GM19238 (cell line): ENCODE measurements at regions not wholly inside any gene's neighbourhood (a gene's known extent, or its start where the extent isn't known, plus 50 kb on each side); places are given as distances from the start of the nearest gene placed in this dataset.
"Not testable (repeated sequence)": the region's sequence is repeated elsewhere in the genome, so short reads cannot be mapped to it uniquely, and the experiment has no call there.

ENCODE experiments used
- DNase-seq: peaks from one replicate; pipeline ENCODE4 v3.0.0; 2011; ENCODE audit warnings: low spot score; ENCODE audit not compliant: insufficient read length

DNA sequence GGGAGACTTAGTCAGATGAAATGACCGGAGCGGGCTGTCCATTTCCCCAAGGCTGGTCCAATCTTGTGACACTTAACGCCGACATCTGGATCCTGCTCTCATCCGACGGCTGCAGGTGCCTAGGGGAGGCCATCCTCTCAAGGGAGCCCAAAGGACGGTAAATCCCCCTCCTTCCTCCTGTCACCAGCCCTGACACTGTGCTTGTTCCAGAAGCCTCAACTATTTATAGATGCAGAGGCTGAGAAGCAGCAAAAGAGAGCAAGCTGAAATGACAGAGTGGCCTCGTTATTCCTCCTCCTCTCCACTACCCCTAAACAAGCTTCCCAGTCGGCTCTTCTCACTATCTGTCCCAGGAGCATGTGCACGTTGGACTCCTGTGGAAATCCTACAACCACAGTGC is 533.7 kb downstream of the LIG4 start:
- DNase-seq = no peak

- no peak for DNase-seq
These were observed 535.2 kb downstream of the LIG4 start for GRCh38 chr13:107680115-107680514.

- no peak for DNase-seq
These were observed 537.2 kb downstream of the LIG4 start for GRCh38 chr13:107678075-107678689.

GRCh38 chr13:107675847-107676550 is 539.3 kb downstream of the LIG4 start:
- no peak for DNase-seq

GRCh38 chr13:107669391-107669993 is 545.8 kb downstream of the LIG4 start:
- DNase-seq = no peak

DNA sequence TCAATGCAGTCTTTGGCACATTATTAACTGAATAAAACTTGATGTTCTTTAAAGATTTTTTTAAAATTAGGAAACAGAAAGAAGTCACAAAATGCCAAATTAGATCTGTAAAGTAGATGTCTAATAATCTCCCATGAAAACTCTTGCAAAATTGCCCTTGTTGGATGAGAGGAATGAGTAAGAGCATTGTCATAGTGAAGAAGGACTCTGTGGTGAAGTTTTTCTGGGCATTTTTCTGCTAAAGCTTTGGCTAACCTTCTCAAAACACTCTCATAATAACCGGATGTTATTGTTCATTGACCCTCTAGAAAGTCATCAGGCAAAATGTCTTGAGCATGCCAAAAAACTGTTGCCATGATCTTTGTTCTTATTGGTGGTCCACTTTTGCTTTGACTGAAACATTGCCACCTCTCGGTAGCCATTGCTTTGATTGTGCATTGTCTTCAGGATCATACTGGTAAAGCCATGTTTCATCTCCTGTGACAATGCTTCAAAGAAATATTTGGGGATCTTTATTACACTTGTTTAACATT is 549.3 kb downstream of the LIG4 start:
- no peak for DNase-seq

DNA sequence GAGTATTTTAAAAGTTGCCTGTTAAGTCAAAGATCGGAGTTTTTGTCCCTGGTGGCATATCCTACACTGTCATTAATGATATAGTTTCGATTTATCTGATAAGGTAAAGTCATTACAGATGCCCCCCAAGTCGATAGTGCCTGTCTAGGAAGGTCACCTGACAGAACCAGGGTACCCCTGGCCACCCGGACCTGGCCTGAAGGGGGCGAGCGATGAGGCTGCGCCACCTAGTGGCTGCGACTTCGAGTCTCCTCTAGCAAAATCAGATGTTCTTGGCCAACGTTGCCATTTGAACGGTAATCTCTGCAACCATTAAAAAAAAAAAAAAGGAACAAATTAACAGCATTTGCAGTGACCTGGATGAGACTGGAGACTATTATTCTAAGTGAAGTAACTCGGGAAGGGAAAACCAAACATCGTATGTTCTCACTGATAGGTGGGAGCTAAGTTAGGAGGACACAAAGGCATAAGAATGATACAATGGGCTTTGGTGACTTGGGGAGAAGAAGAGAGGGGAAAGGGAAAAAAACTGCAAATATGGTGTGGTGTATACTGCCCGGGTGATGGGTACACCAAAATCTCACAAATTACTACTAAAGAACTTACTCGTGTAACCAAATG is 565.1 kb downstream of the LIG4 start:
- no peak for DNase-seq

GRCh38 chr13:107649079-107649478 is 566.3 kb downstream of the LIG4 start:
- DNase-seq = no peak

GRCh38 chr13:107644136-107644535 is 571.2 kb downstream of the LIG4 start:
- no peak for DNase-seq

DNA sequence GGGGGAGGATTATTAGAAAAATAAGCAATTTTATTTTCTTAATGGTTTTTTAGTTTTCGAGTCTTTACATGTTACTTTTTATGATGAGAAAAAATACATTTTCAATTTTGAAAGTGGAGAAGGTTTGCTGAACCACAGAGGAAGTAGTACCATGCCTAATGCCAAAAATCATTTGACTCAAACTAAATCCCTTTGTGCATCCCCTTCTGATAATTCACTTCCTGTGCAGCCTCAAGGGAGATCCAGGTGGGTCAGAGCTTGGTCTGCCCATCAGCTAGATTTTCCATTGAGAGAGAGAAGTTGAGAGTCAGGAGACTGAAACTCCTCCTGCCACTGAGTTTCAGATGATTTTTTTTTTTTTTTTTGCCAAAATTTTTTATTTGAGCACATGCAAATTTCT is 571.7 kb downstream of the LIG4 start:
- DNase-seq = no peak

DNA sequence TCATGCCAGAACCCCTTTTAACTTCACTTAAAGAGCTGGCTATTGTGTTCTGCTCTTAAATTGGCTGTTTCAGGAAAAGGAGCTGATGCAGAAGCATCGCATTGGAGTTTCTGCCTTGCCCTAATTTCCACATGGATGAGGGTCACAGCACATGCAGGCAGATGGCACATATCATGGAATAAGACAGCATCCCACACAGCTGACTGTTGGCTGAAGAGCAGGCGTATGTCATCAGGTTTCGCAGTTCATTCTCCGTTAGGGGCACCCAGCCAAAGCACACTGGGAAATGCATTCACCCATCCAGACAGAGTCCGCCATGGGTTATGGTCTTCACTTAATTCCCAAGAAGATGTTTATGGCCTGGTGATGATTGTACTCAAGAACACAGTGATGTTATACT is 572.5 kb downstream of the LIG4 start:
- DNase-seq = no peak

GRCh38 chr13:107641574-107641973 is 573.8 kb downstream of the LIG4 start:
- no peak for DNase-seq

DNA sequence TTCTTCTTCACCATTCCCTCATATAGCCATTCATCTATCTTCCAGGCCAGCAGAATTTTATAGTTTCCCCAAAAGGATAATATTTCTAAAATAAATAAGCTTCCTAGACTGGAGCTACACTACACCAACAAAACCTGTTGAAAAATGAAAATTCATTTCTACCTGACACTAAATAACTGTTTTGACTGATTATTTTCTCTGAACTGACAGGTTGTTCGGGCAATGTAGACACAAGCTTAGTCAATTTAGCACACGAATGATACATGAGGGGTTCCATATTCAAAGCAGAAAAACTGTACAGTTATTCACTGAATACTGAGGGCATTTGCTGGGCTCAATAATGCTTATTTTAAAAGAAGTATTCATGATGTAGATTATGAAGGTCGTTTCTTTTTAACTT is 589.7 kb downstream of the LIG4 start:
- no peak for DNase-seq

DNA sequence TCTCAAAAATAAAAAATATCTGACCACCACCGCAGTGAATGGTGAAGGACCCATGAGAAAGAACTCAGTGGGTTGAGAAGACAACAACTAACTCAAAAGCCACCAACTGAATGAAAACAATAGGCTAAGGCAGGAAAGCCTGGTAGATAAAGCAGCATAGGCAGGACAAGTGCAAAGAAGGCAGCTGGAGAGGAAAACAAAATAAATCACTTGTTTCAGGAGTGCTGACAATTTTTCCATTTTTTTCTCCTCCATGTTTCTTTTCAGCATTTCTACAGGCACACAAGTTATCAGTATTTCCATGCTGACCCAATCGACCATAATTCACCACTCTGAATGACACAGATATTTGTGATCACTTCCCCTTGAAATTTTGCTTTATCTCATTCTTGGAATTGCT is 597.8 kb downstream of the LIG4 start:
- DNase-seq = no peak

GRCh38 chr13:107612376-107612775 is 603.0 kb downstream of the LIG4 start:
- DNase-seq = no peak

- DNase-seq = no peak
These were observed 606.6 kb downstream of the LIG4 start for GRCh38 chr13:107608736-107609135.

- DNase-seq = no peak
These were observed 614.4 kb downstream of the LIG4 start for GRCh38 chr13:107600971-107601370.

GRCh38 chr13:107596306-107596705 is 619.0 kb downstream of the LIG4 start:
- not testable (repeated sequence) for DNase-seq

- DNase-seq = no peak
These were observed 624.8 kb downstream of the LIG4 start for GRCh38 chr13:107590556-107590955.

DNA sequence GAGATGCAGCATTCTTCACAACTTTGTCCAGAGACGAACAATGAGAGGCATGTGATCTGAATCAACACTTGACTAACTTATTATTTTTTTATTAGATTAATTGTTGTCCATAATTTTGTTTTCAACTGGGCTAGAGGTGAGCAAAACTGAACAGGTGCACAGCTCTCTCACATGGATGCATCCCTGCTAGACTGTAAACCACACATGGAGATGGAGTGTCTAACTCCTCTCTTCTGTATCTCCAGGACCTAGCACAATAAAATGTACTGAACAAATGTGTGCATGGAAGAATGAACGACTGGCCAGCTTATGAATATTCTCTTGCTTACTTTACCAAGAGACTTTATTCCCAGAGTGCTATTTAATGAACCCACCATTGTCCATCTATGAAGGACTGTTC is 627.7 kb downstream of the LIG4 start:
- no peak for DNase-seq

DNA sequence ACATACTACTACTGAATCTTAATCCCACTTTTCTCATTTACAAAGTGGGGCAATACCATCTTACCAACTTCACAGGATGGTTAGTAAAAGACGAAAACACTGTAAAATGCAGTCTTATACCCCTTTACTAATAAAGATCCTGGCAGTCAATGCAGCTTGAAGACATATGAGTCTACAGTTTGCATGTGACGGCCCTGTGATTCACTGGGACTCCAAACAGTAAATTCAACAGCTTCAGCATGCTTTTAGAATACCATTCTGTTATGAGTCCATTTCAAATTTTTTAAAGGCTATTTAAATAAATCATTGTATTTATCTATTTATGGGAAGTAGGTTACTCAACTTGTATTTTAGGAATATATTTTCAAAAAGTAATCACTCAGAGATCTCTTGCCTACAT is 629.1 kb downstream of the LIG4 start:
- DNase-seq = no peak

- DNase-seq = no peak
These were observed 629.7 kb downstream of the LIG4 start for GRCh38 chr13:107585469-107586180.
